ENCODE measurements at regions not wholly inside any gene's neighbourhood (a gene's known extent, or its start where the extent isn't known, plus 50 kb on each side); places are given as distances from the start of the nearest gene placed in this dataset.

GRCh38 chr10:61346796-61347413 is 106.3 kb downstream of the TMEM26 start:
- H3K4me2 ChIP-seq (ENCODE audit: low read length) = no peak overlapping the region
- intact Hi-C loops (cut with micrococcal nuclease) = no loop called here
- no peak overlapping the region for H3K4me3 ChIP-seq (ENCODE audit: low read length)
- CTCF ChIA-PET = no interaction called here
- H2AFZ ChIP-seq (ENCODE audit: low read length) = no peak overlapping the region
- TF ChIP-seq EZH2 (IDR thresholded peaks at IDR 0.05; ENCODE audit: low read length, unreplicated experiment) (no peak), CTCF (conservative IDR thresholded peaks at IDR 0.05; ENCODE audit: low read depth, low read length) (no peak), EZH2phosphoT487 (IDR thresholded peaks at IDR 0.05; ENCODE audit: borderline replicate concordance, low read length) (no peak)
- no peaks in the 10 kb centered on the region for H4K20me1 ChIP-seq (ENCODE audit: low read length)
- H3K9me3 ChIP-seq (ENCODE audit: low read length) = no peaks in the 10 kb centered on the region
- no TSS peak for BruUV-seq (replicated peaks)
- H3K27me3 ChIP-seq (ENCODE audit: low read length) = peaks cover 14% of the 10 kb centered on the region
- POLR2A ChIA-PET (ENCODE audit: unreplicated experiment) = no interaction called here
- no peaks in the 10 kb centered on the region for H3K79me2 ChIP-seq (ENCODE audit: low read length)
- DNase-seq = no peak
- no peaks in the 10 kb centered on the region for H3K36me3 ChIP-seq (ENCODE audit: low read depth, low read length)
- H3K27ac ChIP-seq (ENCODE audit: low read length) = no peak overlapping the region
- H3K9ac ChIP-seq (ENCODE audit: low read length) = no peak overlapping the region
- H3F3A ChIP-seq (ENCODE audit: low read length, unreplicated experiment) = no peaks in the 10 kb centered on the region
- H3K4me1 ChIP-seq (ENCODE audit: insufficient read depth, low read length) = no peaks in the 10 kb centered on the region
- ATAC-seq = no peak
- H3K9me2 ChIP-seq (replicated peaks; ENCODE audit: low read length) = 0 out of 2 replicates have a peak, but pooled peaks cover 5% of the 10 kb centered on the region

DNA sequence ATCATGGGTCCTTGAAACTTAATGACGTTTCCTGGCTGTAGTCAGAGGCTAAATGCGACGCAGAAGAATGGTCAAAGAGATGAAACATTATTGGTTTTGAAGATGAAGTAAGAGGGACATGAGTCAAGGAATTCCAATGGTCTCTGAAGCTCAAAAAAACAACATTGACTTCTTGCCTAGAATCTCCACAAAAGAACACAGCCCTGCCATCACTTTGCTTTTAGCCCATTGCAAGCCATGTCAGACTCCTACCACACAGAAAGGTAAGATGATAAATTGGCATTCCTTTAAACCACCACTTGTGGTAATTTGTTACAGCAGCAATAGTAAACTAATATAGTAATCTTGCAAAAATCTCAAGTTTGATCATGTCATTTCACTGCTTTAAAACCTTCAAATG is 109.4 kb downstream of the TMEM26 start:
- no peak for DNase-seq
- Histone ChIP-seq H3K4me3 (ENCODE audit: low read length) (no peak overlapping the region), H4K20me1 (ENCODE audit: low read length) (no peaks in the 10 kb centered on the region), H3K36me3 (ENCODE audit: low read depth, low read length) (no peaks in the 10 kb centered on the region), H3K79me2 (ENCODE audit: low read length) (no peaks in the 10 kb centered on the region), H3K4me1 (ENCODE audit: insufficient read depth, low read length) (no peaks in the 10 kb centered on the region), H3K27ac (ENCODE audit: low read length) (no peak overlapping the region), H3K9ac (ENCODE audit: low read length) (no peak overlapping the region), H3K9me2 (replicated peaks; ENCODE audit: low read length) (0 out of 2 replicates have a peak, but pooled peaks cover 5% of the 10 kb centered on the region), H3K27me3 (ENCODE audit: low read length) (no peaks in the 10 kb centered on the region), H2AFZ (ENCODE audit: low read length) (no peak overlapping the region), H3F3A (ENCODE audit: low read length, unreplicated experiment) (no peaks in the 10 kb centered on the region), H3K9me3 (ENCODE audit: low read length) (no peaks in the 10 kb centered on the region), H3K4me2 (ENCODE audit: low read length) (no peak overlapping the region)
- no TSS peak for BruUV-seq (replicated peaks)
- ChIA-PET POLR2A (ENCODE audit: unreplicated experiment) (no interaction called here), CTCF (interaction anchor here (0.9 kb wide), 1 partner anchor 72 kb away, joined by 5 read pairs; no protein-coding TSS in a partner anchor)
- intact Hi-C loops (cut with micrococcal nuclease) = no loop called here
- ATAC-seq = no peak
- TF ChIP-seq EZH2phosphoT487 (IDR thresholded peaks at IDR 0.05; ENCODE audit: borderline replicate concordance, low read length) (no peak), CTCF (conservative IDR thresholded peaks at IDR 0.05; ENCODE audit: low read depth, low read length) (no peak), EZH2 (IDR thresholded peaks at IDR 0.05; ENCODE audit: low read length, unreplicated experiment) (no peak)

GRCh38 chr10:61342858-61343572 is 110.2 kb downstream of the TMEM26 start:
- H3K36me3 ChIP-seq (ENCODE audit: low read depth, low read length) = no peaks in the 10 kb centered on the region
- H3K27me3 ChIP-seq (ENCODE audit: low read length) = no peaks in the 10 kb centered on the region
- no peak for TF ChIP-seq EZH2 (IDR thresholded peaks at IDR 0.05; ENCODE audit: low read length, unreplicated experiment)
- TF ChIP-seq CTCF (conservative IDR thresholded peaks at IDR 0.05; ENCODE audit: low read depth, low read length) = no peak
- TF ChIP-seq EZH2phosphoT487 (IDR thresholded peaks at IDR 0.05; ENCODE audit: borderline replicate concordance, low read length) = no peak
- no peak for ATAC-seq
- no peak for DNase-seq
- no peaks in the 10 kb centered on the region for H3K79me2 ChIP-seq (ENCODE audit: low read length)
- no peak overlapping the region for H3K9ac ChIP-seq (ENCODE audit: low read length)
- no peak overlapping the region for H2AFZ ChIP-seq (ENCODE audit: low read length)
- ChIA-PET CTCF (interaction anchor here (0.9 kb wide), 1 partner anchor 71 kb away, joined by 5 read pairs; no protein-coding TSS in a partner anchor), POLR2A (ENCODE audit: unreplicated experiment) (no interaction called here)
- H3K9me2 ChIP-seq (replicated peaks; ENCODE audit: low read length) = 0 out of 2 replicates have a peak, but pooled peaks cover 5% of the 10 kb centered on the region
- no peak overlapping the region for H3K4me2 ChIP-seq (ENCODE audit: low read length)
- H4K20me1 ChIP-seq (ENCODE audit: low read length) = no peaks in the 10 kb centered on the region
- H3K4me1 ChIP-seq (ENCODE audit: insufficient read depth, low read length) = no peaks in the 10 kb centered on the region
- no peaks in the 10 kb centered on the region for H3K9me3 ChIP-seq (ENCODE audit: low read length)
- H3K27ac ChIP-seq (ENCODE audit: low read length) = no peak overlapping the region
- no peaks in the 10 kb centered on the region for H3F3A ChIP-seq (ENCODE audit: low read length, unreplicated experiment)
- no peak overlapping the region for H3K4me3 ChIP-seq (ENCODE audit: low read length)
- no TSS peak for BruUV-seq (replicated peaks)
- intact Hi-C loops (cut with micrococcal nuclease) = no loop called here
